GM12891 (cell line): ENCODE measurements at regions not wholly inside any gene's neighbourhood (a gene's known extent, or its start where the extent isn't known, plus 50 kb on each side); places are given as distances from the start of the nearest gene placed in this dataset.

Source experiments
- POLR2A ChIP-seq: IDR thresholded peaks from 2 replicates; pipeline ENCODE4 v1.6.1; 2011; ENCODE audit warnings: low read depth, low read length, control low read depth
- POU2F2 ChIP-seq: IDR thresholded peaks from 2 replicates; pipeline ENCODE4 v1.6.1; 2011; ENCODE audit warnings: low read depth, mild to moderate bottlenecking, control low read depth, low read length, moderate library complexity
- SPI1 ChIP-seq: IDR thresholded peaks from 2 replicates; pipeline ENCODE4 v1.6.1; 2011; ENCODE audit warnings: low read depth, low read length, control low read depth

DNA sequence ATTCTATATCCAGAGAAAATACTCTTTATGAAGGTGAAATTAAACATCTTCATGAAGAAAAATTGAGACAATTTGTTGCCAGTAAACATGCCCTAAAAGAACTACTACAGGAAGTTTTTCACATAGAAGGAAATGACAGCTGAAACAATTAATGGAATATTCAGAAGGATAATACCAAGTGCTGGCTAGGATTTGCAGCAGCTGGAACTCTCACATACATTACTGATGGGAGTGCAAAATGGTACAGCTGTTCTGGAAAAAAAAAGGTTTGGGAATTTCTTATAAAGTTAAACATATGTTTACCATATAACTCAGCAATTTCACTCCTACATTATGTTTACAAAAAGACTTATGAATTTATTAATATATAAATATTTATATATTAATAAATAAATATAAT, 193.2 kb upstream of the FAT4 start:
- TF ChIP-seq POLR2A: no peak
- no peak for TF ChIP-seq POU2F2
- no peak for TF ChIP-seq SPI1
